ENCODE measurements at regions not wholly inside any gene's neighbourhood (a gene's known extent, or its start where the extent isn't known, plus 50 kb on each side); places are given as distances from the start of the nearest gene placed in this dataset.
"Not testable (repeated sequence)": the region's sequence is repeated elsewhere in the genome, so short reads cannot be mapped to it uniquely, and the experiment has no call there.

DNA sequence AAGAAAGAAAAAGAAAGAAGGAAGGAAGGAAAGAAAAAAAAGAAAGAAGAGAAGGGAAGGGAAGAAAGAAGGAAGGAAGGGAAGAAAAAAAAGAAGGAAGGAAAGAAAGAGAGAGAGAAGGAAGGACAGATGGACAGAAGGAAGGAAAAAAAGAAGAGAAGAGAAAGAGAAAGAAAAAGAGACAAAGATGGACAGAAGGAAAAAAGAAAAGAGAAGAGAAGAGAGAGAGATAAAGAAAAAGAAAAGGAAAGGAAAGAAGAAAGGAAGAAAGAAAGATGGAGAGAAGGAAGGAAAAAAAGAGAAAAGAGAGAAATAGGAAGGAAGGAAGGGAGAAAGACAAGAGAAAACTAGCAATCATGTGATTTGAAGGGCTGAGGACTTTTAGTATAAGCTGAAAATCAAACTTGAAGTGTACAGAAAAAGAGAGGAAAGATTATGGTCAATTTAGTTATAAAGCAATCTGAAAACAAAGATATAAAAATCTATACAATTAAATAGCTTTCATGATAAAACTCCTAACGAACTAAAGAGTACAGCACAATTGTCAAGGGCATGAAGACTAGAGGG lies 115.3 kb downstream of the LTN1 start:
- no peak for DNase-seq

DNA sequence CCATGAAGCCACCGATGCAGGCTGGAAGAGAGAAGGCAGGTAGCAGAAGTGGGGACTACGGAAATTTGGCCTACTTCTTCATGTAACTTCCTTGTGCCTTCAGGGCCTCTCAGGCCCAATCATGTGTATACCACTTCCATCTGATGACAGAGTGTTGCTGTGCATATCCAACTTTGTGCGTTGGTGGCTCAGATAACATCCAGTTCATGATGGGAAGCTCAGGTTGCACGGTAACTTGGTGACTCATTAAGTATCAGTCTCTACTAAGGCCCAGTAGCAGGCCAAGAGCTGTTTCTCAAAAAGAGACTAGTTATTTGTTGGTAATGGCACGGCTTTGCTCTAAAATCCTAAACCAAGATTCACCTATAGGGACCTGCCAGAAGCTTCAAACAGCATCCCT lies 117.6 kb downstream of the LTN1 start:
- DNase-seq: no peak

DNA sequence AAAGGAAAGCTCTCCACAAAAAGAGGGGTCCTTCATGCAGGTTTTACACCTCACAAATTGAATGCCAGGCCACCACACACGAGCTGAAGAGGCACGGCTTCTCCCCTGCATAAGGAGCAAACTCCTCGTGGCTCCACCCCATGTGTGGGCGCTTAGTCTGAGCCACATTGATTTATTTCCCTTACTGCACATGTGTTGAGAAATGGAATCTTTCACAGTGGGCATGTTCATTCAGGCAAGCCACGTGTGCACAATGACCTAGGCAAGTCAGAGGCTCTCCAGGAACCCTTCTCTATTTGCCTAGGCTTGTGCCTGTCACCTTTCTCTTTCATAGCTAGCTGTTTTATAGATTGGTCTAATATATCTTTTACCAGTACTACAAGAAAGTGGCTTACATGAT lies 120.5 kb downstream of the LTN1 start:
- no peak for DNase-seq

DNA sequence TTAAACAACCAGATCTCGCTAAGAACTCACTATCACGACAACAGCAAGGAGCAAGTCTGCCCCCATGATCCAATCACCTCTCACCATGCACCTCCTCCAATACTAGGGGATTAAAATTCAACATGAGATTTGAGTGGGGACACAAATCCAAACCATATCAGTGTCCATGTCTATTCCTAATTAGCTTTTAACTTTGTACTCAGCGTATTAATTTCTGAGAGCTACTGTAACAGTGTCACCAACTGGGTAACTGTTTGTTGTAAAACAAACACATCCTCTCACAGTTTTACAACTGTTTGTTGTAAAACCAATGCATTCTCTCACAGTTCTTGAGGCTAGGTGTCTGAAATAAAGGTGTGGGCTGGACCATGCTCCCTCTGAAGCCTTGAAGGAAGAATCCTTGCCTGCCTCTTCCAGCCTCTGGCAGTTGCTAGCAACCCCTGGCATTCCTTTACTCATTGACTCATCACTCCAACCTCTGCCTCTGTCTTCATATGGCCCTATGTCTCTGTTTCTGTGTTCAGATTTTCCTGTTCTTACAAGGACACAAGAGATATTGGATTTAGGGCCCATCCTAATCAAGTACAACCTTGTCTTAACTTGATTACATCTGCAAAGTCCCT lies 121.2 kb downstream of the LTN1 start:
- DNase-seq: no peak

DNA sequence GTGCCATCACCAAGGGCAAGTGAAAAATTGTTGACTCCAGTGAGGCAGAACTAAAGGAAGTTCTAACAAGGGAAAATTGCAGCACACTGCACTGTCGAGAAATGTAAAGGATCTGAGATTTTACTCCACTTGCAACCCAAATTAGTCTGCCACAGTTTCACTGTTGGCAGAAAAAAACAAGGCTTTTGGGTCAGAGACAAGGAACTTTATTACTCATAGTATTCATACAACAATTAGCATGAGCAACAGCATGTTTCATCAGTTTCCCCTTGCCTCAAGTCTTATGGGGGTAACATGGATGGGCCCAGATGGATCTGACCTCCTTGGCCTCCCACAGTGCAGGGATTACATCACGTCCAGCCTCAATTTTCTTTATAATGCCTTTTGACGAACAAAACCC lies 125.3 kb downstream of the LTN1 start:
- DNase-seq: peak; percentile 65

DNA sequence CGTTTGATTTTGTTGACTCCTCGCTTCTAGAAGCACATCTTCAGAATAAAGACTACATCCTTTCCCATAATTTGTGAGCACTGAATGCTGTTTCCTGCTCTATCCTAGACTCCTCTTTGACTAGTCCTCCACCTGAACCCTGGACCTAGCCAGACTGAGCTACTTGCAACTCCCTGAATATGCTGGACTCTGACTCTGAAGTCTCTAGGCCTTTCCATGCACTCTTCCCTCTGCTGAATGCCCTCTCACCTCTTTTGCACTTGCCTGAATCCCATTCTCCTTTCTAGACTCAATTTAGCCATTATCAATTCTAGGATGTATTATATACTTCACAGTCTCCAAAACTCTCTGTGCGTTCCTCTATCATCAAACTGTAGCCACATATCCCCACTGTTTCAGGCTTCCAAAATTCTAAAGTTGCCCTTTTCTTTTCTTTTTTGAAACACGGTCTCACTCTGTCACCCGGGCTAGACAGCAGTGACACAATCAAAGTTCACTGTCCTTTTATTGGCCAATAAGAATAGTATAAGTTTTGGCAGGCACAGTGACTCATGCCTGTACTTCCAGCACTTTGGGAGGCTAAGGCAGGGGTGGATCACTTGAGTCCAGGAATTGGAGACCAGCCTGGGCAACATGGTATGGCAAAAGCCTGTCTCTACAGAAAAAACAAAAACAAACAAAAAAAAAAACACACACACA lies 127.0 kb downstream of the LTN1 start:
- DNase-seq: no peak

DNA sequence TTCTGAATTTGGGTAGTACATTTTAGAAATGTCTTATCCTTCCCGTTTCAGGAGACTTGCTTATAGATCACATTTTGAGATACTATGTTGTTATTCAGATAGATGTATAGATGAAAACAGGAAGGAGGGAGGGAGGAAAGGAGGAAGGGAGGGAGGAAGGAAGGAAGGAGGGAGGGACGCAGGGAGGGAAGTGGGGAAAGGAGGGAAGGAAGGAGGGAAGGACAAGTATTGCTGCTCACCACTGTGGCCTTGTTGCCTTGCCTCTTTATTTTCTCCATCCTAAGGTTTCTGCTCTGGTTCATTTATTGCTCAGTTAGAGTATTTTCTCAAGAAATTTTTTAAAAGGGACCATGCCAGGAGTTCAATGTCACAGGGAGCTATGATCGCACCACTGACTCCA lies 134.3 kb downstream of the LTN1 start:
- no peak for DNase-seq

DNA sequence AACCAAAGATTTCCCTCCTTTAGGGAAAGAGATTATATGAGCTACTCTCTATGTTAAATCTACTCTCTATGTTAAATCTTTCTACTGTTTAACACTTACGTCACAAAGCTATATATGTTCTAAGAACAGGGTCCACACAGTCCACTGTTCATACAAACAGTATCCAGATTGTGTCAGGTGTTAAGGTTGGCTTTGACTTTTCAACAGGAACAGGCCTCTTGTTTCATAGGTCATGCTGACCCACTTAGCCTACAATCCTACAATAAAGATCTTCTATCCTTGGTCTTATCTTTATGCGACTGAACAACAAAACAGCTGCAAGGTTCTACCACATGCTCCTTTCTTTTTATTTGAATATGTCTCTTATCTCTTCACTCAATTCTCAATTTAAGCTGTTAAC lies 134.9 kb downstream of the LTN1 start:
- no peak for DNase-seq

DNA sequence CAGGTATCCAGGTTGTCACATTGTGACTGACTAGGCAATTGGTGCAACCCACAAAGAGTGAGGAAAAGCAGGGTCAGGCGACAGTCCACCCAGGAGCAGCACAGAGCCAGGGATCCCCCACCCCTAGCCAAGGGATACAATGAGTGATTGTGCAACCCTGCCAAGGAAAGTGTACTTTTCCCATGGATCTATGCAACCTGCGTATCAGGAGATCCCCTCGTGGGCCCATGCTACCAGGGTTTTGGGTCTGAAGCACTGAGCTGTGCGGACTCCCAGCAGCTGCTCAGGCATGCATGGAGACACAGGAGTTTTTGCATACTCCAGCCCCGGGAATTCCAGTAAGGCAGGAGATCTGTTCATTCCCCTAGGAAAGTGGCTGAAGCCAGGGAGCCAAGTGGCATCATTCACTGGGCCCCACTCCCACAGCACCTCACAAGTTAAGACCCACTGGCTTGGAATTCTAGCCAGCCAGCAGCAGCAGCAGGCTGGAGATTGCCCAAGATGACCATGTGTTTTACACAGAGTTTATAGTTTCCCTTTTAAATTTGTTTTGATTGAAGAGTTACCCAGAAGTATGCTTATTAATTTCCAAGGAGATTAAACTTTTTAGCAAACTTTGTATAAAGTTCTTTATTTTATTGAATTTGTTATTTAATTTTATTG lies 136.0 kb downstream of the LTN1 start:
- no peak for DNase-seq

DNA sequence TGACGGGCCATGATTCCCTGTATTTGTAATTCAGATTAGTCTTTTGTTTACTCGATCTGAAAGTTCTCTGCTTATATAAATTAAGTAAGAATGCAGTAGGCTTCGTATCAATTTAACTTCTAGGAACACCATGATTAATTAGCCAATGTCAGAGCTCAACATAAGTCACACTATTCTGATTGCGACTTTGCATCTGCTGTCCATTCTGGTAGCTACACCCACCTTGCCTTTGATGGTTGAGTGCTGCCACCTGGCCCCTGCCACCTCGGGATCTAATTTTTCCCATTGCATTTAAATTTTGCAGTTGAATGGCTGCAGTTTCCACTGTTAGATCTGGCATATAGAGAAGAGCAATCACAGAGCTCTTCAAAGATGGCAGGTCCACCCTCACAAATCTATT lies 140.0 kb downstream of the LTN1 start:
- DNase-seq: no peak

DNA sequence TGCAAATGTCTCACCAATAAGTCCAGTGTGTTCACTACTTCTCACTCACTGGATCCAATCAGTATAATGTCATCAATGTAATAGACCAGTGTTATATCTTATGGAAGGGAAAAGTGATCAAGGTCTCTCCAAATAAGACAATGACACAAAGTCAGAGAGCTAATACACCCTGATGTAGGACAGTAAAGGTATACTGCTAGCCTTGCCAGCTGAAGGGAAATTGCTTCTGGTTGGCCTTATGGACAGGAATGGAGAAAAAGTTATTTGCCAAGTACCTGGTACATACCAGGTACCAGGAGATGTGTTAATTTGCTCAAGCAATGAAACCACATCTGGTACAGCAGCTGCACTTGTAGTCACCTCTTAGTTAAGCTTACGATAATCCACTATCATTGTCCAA lies 141.0 kb downstream of the LTN1 start:
- DNase-seq: no peak

DNA sequence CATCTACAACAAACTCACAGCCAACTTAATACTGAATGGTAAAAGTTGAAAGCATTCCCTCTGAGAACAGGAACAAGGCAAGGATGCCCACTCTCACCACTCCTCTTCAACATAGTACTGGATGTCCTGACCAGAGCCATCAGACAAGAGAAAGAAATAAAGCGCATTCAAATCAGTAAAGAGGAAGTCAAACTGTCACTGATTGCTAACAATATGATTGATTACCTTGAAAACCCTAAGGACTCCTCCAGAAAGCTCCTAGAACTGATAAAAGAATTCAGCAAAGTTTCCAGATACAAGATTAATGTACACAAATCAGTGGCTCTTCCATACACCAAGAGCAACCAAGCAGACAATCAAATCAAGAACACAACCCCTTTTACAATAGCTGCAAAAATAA lies 153.4 kb downstream of the LTN1 start:
- DNase-seq: not testable (repeated sequence)

DNA sequence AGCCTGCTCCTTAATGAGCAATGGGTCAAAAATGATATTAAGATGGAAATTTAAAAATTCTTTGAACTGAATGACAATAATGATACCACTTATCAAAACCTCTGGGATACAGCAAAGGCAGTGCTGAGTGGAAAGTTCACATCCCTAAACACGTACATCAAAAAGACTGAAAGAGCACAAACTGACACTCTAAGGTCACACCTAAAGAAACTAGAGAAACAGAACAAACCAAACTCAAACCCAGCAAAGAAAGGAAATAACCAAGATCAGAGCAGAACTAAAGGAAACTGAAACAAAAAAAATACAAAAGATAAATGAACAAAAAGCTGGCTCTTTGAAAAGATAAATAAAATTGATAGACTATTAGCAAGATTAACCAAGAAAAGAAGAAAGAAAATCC lies 155.3 kb downstream of the LTN1 start:
- DNase-seq: not testable (repeated sequence)

DNA sequence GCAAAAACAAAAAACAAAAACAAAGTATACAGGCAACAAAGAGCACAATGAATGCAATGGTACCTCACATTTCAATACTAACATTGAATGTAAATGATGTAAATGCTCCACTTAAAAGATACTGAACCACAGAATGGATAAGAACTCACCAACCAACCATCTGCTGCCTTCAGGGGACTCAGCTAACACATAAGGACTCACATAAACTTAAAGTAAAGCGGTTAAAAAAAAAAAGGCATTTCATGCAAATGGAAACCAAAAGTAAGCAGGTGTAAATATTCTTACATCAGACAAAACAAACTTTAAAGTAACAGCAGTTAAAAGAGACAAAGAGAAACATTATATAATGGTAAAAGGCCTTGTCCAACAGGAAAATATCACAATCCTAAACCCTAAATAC lies 156.1 kb downstream of the LTN1 start:
- not testable (repeated sequence) for DNase-seq

DNA sequence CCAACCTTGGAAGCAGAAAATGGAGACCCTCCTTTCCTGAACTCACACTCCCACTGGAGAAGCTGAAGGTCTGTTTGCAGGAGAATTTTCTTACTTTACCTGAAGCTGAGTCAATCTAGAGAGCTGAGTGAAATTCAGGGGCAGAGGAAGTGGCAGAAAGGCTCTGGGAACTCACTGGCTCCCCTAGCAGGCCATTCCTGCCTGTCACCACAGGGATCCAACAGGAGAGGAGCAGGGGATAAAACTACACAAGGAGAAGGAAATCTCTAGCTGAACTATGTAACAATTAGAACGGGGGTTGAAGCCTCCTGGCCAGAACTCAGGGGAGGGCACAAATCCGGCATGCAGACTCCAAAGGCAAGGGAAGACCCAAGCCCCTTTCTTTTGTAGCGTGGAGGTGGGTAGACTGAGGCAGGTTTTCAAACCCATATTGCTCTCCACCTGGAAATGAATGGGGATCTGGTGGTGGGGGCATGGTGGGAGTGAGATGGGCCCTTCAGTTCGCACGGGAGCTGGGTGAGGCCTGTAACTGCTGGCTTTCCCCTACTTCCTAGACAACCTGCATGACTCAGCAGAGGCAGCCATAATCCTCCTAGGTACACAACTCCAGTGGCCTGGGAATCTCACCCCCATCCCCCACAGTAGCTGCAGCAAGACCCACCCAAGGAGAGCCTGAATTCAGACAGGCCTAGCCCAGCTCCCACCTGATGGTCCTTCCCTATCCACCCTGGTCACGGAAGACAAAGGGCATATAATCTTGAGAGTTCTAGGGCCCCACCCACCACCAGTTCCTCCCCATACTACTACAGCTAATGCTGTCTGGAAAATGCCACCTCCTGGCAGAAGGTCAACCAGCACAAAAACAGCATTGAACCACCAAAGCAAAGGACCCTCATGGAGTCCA lies 158.1 kb downstream of the LTN1 start:
- no peak for DNase-seq

DNA sequence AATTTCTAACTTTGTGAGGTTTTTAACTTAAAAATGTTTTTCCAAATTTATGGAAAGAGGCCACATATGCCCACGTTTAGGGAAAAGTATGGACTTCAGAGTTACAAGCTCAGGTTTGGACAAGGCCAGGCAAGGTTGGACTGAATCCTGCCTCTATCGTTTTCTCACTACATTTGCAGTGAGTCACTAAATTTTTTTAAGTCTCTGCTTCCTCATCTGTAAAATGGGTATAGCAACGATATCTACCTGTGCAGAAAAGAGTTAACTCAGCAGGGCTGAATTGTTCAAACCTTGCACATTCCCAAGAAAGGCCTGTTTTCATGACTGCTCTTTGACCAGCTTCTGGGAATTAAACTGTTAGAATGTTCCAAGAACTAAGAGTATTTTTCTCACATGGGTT lies 159.1 kb downstream of the LTN1 start:
- no peak for DNase-seq

DNA sequence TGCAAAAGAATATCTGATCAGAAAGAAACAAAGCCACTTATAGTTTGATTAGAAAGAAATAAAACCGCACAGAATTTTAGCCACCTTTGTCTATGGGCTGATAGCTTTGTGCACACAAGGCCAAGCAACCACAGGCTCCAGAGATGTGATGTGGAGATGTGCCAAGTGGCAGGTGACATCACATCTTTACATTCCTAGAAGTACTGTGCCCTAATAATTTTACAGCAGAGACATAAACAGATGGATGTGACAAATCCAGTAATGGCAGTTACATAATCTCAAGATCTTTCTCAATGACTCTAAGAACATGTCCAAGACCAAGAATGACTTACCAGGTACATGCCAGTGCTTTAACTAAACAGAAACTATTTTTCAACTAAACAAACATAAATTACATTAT lies 159.5 kb downstream of the LTN1 start:
- DNase-seq: no peak

DNA sequence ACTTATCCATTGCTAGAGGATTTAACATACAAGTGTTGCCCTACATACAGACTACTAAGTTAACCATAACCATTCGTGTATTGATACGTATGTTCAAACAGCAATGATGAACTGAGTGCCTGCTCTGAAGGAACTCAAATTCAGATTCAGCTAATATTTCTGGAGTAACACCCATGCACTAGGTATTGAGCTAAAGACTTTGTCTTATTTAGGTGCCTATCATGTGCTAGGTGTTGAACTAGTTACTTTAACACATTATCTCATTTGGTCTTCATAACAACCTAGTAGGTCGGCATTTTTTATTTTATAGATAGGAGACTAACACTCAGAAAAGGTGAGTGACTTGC lies 160.0 kb downstream of the LTN1 start:
- DNase-seq: no peak

DNA sequence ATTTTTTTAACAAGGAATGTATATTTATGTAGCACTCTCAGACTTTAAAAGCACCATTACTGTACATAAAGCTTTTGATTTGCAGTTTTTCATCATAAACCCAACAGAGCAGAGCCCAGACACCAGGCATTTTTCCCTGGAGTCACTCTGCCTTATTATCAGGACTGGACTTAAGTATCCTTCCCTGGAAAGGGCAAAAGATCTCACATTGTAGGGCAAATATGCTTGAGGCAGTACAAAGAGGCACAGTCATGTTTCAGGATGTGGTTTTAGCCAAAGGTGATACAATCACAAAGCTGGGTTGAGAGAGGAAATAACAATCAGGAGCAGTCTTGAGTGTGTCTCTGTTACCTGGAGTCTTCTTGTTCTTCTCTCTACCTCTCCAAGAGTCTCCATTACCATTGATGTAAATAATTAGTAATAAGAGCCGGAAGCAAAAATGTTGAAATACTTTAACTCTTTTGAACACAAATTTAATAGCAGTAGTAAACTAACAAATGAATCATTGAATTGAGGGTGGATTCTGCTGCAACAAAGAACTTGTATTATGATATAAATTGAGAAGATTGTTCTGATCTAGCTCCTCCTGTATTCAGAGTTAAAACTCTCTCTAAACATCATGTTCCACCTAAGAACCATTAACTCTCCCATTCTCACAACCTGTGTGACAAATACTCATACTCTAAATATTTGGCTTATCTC lies 160.5 kb downstream of the LTN1 start:
- no peak for DNase-seq

DNA sequence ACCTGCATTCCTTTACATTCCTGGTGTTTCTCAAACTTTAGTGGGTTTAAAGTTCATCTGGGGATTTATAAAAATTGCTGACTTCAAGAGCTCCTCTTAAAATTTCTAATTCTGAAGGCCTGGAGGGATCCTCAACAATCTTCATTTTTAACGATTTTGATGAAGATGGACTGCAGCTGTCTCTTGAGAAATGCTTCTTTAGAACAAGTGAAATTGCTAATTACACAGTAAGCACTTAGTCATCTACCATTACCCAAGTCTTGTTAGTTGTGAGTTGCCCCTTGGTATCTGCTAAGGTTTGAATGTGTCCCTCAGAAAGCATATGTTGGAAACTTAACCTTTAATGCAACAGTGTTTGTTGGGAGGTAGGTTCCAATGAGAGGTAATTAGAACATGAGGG lies 163.7 kb downstream of the LTN1 start:
- DNase-seq: no peak

DNA sequence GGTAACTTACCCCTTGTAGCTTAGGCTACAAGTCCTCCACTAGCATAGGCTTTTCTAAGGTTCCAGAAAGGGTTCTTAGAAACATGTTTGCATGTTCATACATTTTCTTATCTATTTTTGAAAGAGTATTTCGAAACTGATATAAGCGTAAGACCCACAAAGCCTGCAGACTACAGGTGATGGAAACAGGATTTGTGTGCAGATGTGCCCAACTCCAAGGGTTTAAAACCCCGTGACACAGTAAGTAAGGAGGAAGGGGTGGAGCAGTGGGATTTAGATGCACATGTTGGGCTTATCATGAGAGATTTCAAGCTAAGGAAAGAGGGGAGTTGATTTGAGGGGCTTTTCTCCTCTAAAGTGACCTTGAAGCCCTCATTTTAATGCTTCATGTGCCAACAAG lies 164.7 kb downstream of the LTN1 start:
- no peak for DNase-seq

DNA sequence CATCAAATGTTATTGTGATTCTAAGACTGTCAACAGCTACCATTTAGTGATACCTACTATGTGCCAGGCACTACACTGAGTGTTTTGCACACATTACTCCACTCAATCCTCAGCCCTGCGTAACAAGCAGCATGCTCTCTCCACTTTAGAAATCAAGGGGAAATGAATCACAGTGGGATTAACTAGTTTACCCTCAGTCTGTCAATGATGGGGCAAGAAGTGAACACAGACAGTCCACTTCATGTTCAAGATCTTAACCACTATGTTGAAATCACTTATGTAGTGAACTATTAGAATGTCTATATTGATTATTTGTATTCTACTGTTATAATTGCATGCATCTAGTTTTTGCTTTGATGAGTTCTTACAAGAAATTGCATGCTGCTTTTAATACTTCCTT lies 165.3 kb downstream of the LTN1 start:
- DNase-seq: no peak
